AG04450 (cell line): ENCODE measurements at regions not wholly inside any gene's neighbourhood (a gene's known extent, or its start where the extent isn't known, plus 50 kb on each side); places are given as distances from the start of the nearest gene placed in this dataset.

Source experiments
- CTCF ChIA-PET: fragments of 300-600, 350-600 bp; formaldehyde crosslinking; extraction: SDS; loops from one replicate; lab custom pipeline; 2022; ENCODE audit warnings: antibody characterized with exemption, inconsistent platforms; lab: Charles Lee
- POLR2A ChIA-PET: fragments of 350-600 bp; formaldehyde crosslinking; extraction: SDS; loops from one replicate; lab custom pipeline; 2021; ENCODE audit warnings: antibody characterized with exemption, inconsistent platforms; lab: Yijun Ruan, JAX
- DNase-seq: peaks from one replicate; pipeline ENCODE4 v3.0.0-alpha.2; 2011; ENCODE audit warnings: low read depth, low spot score
- H3K27ac ChIP-seq: one replicate; pipeline ENCODE4 v1.5.1; 2012; ENCODE audit warnings: low read depth, low read length, control low read depth
- H3K27me3 ChIP-seq: one replicate; pipeline ENCODE4 v1.6.0; 2012; ENCODE audit warnings: low read length; ENCODE audit not compliant: control insufficient read depth, insufficient read depth
- H3K4me3 ChIP-seq: 2 replicates; pipeline ENCODE4 v1.5.1; 2011; ENCODE audit warnings: mild to moderate bottlenecking, low read depth, low read length, control low read depth
- H3K9me3 ChIP-seq: 2 replicates; pipeline ENCODE4 v1.5.1; 2012; ENCODE audit warnings: low read length; ENCODE audit not compliant: control insufficient read depth, insufficient read depth
- TF ChIP-seq, protein P1 (sequence below): IDR thresholded peaks from 2 replicates; pipeline ENCODE4 v1.5.1; 2011; ENCODE audit warnings: low read depth, low read length, control low read depth, inconsistent platforms

- Histone ChIP-seq H3K4me3 (no peak overlapping the region), H3K27me3 (no peaks in the 10 kb centered on the region), H3K27ac (no peak overlapping the region), H3K9me3 (no peaks in the 10 kb centered on the region)
- ChIA-PET POLR2A (interaction anchor here (2.1 kb wide), 1 partner anchor 21 kb away, joined by 4 read pairs; no protein-coding TSS in a partner anchor), CTCF (no interaction called here)
- TF ChIP-seq, protein P1, sequence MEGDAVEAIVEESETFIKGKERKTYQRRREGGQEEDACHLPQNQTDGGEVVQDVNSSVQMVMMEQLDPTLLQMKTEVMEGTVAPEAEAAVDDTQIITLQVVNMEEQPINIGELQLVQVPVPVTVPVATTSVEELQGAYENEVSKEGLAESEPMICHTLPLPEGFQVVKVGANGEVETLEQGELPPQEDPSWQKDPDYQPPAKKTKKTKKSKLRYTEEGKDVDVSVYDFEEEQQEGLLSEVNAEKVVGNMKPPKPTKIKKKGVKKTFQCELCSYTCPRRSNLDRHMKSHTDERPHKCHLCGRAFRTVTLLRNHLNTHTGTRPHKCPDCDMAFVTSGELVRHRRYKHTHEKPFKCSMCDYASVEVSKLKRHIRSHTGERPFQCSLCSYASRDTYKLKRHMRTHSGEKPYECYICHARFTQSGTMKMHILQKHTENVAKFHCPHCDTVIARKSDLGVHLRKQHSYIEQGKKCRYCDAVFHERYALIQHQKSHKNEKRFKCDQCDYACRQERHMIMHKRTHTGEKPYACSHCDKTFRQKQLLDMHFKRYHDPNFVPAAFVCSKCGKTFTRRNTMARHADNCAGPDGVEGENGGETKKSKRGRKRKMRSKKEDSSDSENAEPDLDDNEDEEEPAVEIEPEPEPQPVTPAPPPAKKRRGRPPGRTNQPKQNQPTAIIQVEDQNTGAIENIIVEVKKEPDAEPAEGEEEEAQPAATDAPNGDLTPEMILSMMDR = no peak
- DNase-seq = no peak
Measured at GRCh38 chr2:67625178-67625577, 228.0 kb downstream of the ETAA1 start.

- Histone ChIP-seq H3K9me3 (no peaks in the 10 kb centered on the region), H3K27me3 (no peaks in the 10 kb centered on the region), H3K4me3 (no peak overlapping the region), H3K27ac (peak overlapping the region; percentile 47)
- TF ChIP-seq, protein P1 = no peak
- ChIA-PET CTCF (no interaction called here), POLR2A (interaction anchor here (2.1 kb wide), 1 partner anchor 21 kb away, joined by 4 read pairs; no protein-coding TSS in a partner anchor)
- DNase-seq = no peak
Measured at GRCh38 chr2:67625690-67626475, 228.8 kb downstream of the ETAA1 start.

DNA sequence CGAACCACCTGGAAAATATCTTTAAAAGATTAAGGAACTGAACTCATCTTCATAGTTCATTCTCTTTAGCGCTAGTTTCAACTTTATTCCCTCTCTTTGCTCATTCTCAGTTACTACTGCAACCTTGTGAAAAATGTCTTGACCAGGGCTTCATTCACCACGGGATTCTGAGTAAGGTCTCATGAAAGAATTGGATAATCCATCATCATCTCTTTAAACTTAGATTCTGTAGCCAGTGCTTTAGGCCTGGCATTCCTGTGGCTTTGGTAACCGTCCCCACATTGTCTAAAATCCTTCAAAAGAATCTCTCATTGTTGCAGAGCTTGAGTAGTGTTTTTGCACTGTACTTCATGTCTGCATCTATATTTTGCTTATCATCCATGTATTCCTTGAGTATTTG, 229.5 kb downstream of the ETAA1 start:
- CTCF ChIA-PET = no interaction called here

DNA sequence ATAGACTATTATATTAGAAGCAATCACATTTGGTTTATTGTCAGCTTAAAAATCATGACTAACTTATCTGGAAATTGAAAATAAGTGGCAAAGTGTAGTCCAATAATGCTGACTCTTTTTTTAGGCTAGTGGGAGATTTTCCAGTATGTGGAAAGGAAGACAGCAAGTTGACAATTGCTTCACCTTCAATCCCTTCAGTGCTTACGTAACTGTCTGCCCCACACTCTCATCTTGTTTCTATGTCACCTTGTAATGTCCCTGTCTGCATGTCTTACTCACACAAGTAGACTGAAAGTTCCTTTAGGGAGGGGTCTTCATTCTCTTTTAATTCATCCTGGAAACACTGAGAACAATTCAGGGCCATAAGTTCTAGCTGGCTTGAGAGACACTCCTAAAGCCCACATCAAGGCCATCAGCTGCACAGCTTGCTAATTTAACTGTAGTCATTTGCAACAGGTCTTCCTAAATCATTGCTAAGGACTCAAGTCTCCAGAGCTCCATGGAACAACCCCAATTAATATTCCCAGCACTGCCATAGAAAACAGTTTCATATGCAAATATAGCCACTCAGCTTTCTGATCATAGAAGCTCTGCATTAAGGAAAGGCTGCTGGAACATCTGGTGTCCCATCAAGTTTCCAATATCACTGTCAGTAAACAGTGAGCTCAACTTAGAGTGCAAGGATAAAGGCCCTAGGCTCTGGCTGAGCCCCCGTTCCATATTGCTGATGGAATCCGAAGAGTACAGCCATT, 230.5 kb downstream of the ETAA1 start:
- ChIA-PET POLR2A (interaction anchor here (2.1 kb wide), 1 partner anchor 23 kb away, joined by 4 read pairs; no protein-coding TSS in a partner anchor), CTCF (no interaction called here)
- TF ChIP-seq, protein P1 = no peak
- no peak overlapping the region for H3K4me3 ChIP-seq
- no peak overlapping the region for H3K27ac ChIP-seq
- no peaks in the 10 kb centered on the region for H3K27me3 ChIP-seq
- DNase-seq = no peak
- H3K9me3 ChIP-seq = no peaks in the 10 kb centered on the region

More for the DNA sequence above, 229.5 kb downstream of the ETAA1 start:
- Histone ChIP-seq H3K27me3 (no peaks in the 10 kb centered on the region), H3K27ac (peak overlapping the region; percentile 47), H3K4me3 (no peak overlapping the region), H3K9me3 (no peaks in the 10 kb centered on the region)
- POLR2A ChIA-PET = interaction anchor here (2.1 kb wide), 1 partner anchor 22 kb away, joined by 4 read pairs; no protein-coding TSS in a partner anchor
- TF ChIP-seq, protein P1 = no peak
- DNase-seq = no peak
